ENCODE measurements at regions not wholly inside any gene's neighbourhood (a gene's known extent, or its start where the extent isn't known, plus 50 kb on each side); places are given as distances from the start of the nearest gene placed in this dataset.

- DNase-seq, result no peak
These were observed 52.5 kb downstream of the EPRS1 start for GRCh38 chr1:219993554-219994433.

- no peak for DNase-seq
These were observed 54.4 kb downstream of the EPRS1 start for GRCh38 chr1:219991919-219992318.

DNA sequence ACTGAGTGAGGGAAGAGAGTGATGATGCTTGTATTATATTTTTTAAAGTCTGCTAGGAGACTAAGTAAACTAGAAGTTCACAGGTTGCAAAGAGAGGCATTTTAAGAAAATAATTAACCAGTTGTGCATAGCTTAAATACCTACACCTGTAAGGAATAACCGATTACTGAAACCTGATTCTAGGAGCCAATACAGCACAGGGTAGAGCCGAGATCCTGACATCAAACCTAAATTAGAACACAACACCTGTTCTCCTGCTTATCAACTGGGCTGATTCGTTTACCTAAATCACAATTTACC, 54.8 kb downstream of the EPRS1 start:
- DNase-seq, result no peak

DNA sequence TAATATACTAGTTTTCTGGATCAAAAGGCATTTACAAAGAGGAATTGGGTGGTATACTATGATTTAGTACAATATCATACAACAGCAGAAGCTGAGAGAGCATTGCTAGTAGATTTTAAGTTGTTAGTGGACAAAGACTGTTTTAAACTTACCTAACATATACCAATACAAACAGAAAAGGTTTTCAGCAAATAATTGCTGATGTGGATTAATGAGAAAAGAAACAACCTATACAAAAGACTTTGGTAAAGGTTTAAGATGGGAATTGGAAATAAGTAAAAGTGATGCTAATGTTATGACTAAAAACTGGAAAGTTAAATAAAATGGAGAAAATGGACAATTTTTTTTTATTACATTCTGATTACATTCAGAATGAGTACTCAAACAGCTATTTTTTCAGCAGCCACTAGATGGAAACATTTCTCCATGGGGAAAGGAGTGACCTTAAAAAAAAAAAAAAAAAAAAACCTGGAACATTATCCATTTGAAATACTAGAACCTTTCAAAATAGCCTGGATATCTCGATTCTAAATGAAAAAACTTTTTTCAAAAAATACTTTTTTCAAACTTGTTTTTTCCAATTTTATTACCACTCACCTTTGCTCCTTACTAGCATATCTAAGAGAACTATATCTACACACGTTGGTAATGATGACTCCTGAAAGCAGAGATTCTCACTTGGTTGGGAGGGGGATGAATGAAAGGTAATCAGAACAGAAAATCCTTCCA, 55.4 kb downstream of the EPRS1 start:
- peak in 1 of 2 donors; percentile 37 for DNase-seq

GRCh38 chr1:219989766-219990165, 56.5 kb downstream of the EPRS1 start:
- DNase-seq, result no peak

DNA sequence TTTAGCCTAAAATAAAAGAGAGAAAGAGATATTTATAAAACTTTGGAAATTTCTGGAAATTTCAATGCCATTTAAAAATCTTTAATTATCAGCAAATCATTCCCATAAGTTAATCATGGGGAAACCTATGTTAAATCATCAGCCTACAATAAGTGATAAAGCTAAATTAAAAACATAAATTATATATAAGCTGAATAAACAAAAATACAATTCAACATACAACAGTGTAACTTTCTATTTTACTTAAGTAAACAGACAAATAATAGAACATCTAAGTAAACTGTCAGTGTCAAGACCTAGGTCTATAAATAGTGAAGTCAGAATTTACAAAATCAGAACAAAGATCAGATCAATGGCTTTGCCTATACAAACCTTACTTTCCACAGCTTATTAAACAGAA, 57.5 kb downstream of the EPRS1 start:
- no peak for DNase-seq

DNA sequence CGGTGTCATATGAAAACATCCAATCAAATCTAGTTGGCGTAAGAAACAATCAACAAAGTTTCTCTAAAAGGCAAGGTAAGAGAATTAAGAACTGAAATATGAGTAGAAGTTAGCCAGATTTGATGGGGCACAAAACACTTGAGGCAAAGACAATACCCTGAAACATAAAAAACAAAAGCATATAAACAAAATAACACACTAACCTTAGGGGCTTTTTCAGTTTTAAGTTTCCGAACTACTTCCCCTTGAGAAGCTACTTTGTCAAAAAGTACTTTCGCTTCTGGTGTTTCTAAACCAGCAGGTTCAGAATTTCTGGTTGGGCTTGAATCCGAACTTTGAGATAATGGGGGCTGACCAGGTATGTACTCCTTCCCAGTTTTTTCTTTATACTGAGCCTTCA, 57.9 kb downstream of the EPRS1 start:
- DNase-seq, result no peak

DNA sequence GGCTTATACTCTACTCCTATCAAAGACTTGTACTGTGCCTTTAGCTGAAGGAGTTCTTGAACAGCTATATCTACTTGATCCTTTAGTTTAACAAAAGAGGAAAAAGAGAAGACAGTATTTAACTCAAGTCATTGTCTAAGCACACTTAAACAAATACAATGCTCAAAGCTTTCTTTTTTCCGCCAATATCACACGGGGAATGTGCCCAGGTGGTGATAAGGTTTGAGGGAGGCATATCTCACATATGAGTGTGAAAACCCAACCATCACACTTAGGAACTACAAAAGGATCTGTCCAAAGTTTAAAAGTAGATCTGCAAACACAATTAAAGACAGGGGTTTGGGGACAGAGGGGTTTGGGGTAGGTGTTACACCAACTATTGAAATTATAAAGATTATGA, 59.0 kb upstream of the SLC30A10 start:
- DNase-seq, result no peak

DNA sequence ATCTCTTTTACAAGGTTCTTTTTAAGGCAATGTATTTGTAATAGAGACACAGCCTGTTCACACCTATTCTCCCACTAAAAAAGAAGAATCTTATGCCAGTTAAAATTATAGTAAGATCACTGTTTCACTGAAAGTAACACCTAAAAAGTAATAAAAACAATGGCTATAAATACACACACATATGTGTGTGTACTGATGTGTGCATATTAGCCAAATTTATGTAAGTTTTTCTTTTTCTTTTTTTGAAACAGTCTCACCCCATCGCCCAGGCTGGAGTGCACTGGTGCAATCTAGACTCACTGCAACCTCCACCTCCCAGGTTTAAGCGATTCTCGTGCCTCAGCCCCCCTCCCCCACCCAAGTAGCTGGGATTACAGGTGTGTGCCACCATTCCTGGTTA, 56.8 kb upstream of the SLC30A10 start:
- no peak for DNase-seq

Data from inflammatory macrophage (primary cell).